Naive thymus-derived CD8-positive, alpha-beta T cell (primary cell): ENCODE measurements at regions not wholly inside any gene's neighbourhood (a gene's known extent, or its start where the extent isn't known, plus 50 kb on each side); places are given as distances from the start of the nearest gene placed in this dataset.

Source experiments
- ATAC-seq, 2 donors: fragments of 150-1000 bp; cut with Tn5 transposase in 1 of 2; sonication (Bioruptor Pico), chemical (Tn5 transposase) in 1 of 2; 1 replicate in 1 of 2; 2 replicates in 1 of 2; pipeline ENCODE4 v1.10.0; 2021; ENCODE audit warnings: mild to moderate bottlenecking in 2 of 2, moderate library complexity in 2 of 2
- POLR2A ChIA-PET: fragments of 350-600 bp; sonication (Branson Sonifier 250); formaldehyde crosslinking; loops from one replicate; lab custom pipeline; 2021; ENCODE audit warnings: antibody characterized with exemption; lab: Charles Lee
- DNase-seq, 10 donors: peaks; one replicate each; pipeline versions ENCODE4 v3.0.0 to v3.0.0-alpha.2; 2020 to 2022
- H3K27ac Mint-ChIP-seq, 10 donors: one replicate each; pipeline ENCODE4 v1.8.0; 2020 to 2022; ENCODE audit warnings: mild to moderate bottlenecking in 10 of 10, mixed read lengths in 10 of 10, moderate library complexity in 4 of 10, inconsistent platforms in 1 of 10
- H3K27me3 Mint-ChIP-seq, 5 donors: one replicate each; pipeline ENCODE4 v1.8.0; 2021 to 2022; ENCODE audit warnings: mixed read lengths in 5 of 5
- H3K36me3 Mint-ChIP-seq, 3 donors: one replicate each; pipeline ENCODE4 v1.8.0; 2020 to 2022; ENCODE audit warnings: mixed read lengths in 3 of 3, mild to moderate bottlenecking in 2 of 3, inconsistent platforms in 1 of 3
- H3K4me1 Mint-ChIP-seq, 4 donors: one replicate each; pipeline ENCODE4 v1.8.0; 2021 to 2022; ENCODE audit warnings: mixed read lengths in 4 of 4
- H3K4me3 Mint-ChIP-seq, 10 donors: one replicate each; pipeline ENCODE4 v1.8.0; 2020 to 2022; ENCODE audit warnings: mild to moderate bottlenecking in 10 of 10, mixed read lengths in 10 of 10, moderate library complexity in 6 of 10, inconsistent platforms in 1 of 10
- H3K9me3 Mint-ChIP-seq, 9 donors: one replicate each; pipeline ENCODE4 v1.8.0; 2020 to 2022; ENCODE audit warnings: mixed read lengths in 9 of 9, mild to moderate bottlenecking in 3 of 9, inconsistent platforms in 1 of 9, moderate library complexity in 1 of 9

DNA sequence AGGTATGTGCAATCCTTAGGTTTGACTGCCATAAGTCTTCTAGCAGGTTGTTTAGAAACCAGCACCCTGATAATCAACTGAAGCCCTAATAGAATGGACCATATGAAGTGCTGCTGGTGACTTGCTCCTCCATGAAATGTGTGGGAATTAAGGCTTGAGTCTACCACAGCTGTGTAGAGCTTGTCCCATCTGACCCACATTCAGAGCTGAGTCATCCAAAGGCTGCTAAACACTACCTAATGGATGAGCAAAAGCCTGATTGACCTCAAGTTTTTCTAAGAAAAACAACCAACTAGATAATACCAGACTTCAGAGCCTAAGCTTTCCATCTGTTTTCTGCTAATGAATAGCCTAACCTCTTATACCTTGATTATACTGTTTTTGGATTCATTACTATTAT lies 120.3 kb upstream of the MOCS1 start:
- POLR2A ChIA-PET, result no interaction called here
- H3K9me3 Mint-ChIP-seq, result peaks cover 0 to 17% (median 6%) of the 10 kb centered on the region in 9 donors
- H3K4me3 Mint-ChIP-seq, result no peak overlapping the region
- H3K4me1 Mint-ChIP-seq, result no peaks in the 10 kb centered on the region
- ATAC-seq (no peak), DNase-seq (no peak)
- H3K27me3 Mint-ChIP-seq, result peaks cover 3 to 33% (median 10%) of the 10 kb centered on the region in 5 donors
- H3K27ac Mint-ChIP-seq, result no peak overlapping the region
- H3K36me3 Mint-ChIP-seq, result peaks cover 0 to 14% (median 0%) of the 10 kb centered on the region in 3 donors

DNA sequence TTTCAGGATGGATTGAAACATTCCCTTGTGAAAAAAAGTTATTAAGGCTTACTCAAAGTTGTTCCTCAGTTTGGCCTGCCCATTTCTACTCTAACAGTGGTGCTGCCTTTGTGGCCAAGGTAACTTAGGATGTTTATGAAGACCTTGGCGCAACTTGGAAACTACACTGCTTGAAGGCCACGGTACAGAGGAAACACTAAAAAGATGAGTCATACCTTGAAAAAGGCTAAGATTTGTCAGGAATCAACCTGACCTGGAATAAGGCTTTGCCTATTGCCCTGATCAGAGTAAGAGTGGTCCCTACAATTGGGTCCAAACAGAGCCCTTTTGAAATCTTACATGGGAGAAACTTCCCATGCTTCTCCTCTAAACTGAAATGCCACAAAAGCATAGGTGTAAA lies 119.9 kb upstream of the MOCS1 start:
- Mint-ChIP-seq H3K27me3 (peaks cover 3 to 36% (median 10%) of the 10 kb centered on the region in 5 donors), H3K4me3 (no peak overlapping the region), H3K9me3 (peaks cover 0 to 17% (median 7%) of the 10 kb centered on the region in 9 donors), H3K4me1 (no peaks in the 10 kb centered on the region), H3K27ac (no peak overlapping the region), H3K36me3 (peaks cover 0 to 14% (median 0%) of the 10 kb centered on the region in 3 donors)
- ATAC-seq, result no peak
- POLR2A ChIA-PET, result no interaction called here
- no peak for DNase-seq

GRCh38 chr6:40049128-40049527 lies 114.9 kb upstream of the MOCS1 start:
- no peak overlapping the region for H3K4me3 Mint-ChIP-seq
- POLR2A ChIA-PET, result no interaction called here
- H3K27me3 Mint-ChIP-seq, result peaks cover 4 to 12% (median 10%) of the 10 kb centered on the region in 5 donors
- peaks cover 0 to 14% (median 0%) of the 10 kb centered on the region in 3 donors for H3K36me3 Mint-ChIP-seq
- no peak for DNase-seq
- no peaks in the 10 kb centered on the region for H3K4me1 Mint-ChIP-seq
- no peak for ATAC-seq
- H3K27ac Mint-ChIP-seq, result no peak overlapping the region
- peaks cover 0 to 17% (median 7%) of the 10 kb centered on the region in 9 donors for H3K9me3 Mint-ChIP-seq

DNA sequence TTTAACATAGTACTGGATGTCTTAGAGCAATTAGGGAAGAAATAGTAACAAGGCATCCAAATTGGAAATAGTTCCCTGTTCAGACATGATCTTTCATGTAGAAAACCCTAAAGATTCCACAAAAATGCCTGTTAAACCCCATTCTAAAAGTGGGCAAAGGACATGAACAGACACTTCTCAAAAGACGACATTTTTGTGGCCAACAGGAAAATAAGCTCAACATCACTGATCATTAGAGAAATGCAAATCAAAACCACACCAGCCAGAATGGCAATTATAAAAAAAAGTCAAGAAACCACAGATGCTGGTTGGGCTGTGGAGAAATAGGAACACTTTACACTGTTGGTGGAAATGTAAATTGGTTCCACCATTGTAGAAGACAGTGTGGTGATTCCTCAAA lies 109.9 kb upstream of the MOCS1 start:
- peaks cover 2 to 20% (median 11%) of the 10 kb centered on the region in 5 donors for H3K27me3 Mint-ChIP-seq
- peaks cover 0 to 31% (median 6%) of the 10 kb centered on the region in 9 donors for H3K9me3 Mint-ChIP-seq
- H3K36me3 Mint-ChIP-seq, result peaks cover 0 to 7% (median 0%) of the 10 kb centered on the region in 3 donors
- ATAC-seq (no peak), DNase-seq (no peak)
- POLR2A ChIA-PET, result no interaction called here
- H3K4me1 Mint-ChIP-seq, result no peaks in the 10 kb centered on the region
- no peak overlapping the region for H3K4me3 Mint-ChIP-seq
- no peak overlapping the region for H3K27ac Mint-ChIP-seq

GRCh38 chr6:40042232-40042631 lies 108.0 kb upstream of the MOCS1 start:
- no peak for DNase-seq
- no peaks in the 10 kb centered on the region for H3K4me1 Mint-ChIP-seq
- no peak for ATAC-seq
- H3K4me3 Mint-ChIP-seq, result no peak overlapping the region
- peaks cover 5 to 24% (median 15%) of the 10 kb centered on the region in 5 donors for H3K27me3 Mint-ChIP-seq
- H3K27ac Mint-ChIP-seq, result peak overlapping the region in 1 of 10 donors; percentile 1
- peaks cover 0 to 31% (median 6%) of the 10 kb centered on the region in 9 donors for H3K9me3 Mint-ChIP-seq
- peaks cover 0 to 7% (median 0%) of the 10 kb centered on the region in 3 donors for H3K36me3 Mint-ChIP-seq
- POLR2A ChIA-PET, result no interaction called here

- POLR2A ChIA-PET, result no interaction called here
- H3K27me3 Mint-ChIP-seq, result peaks cover 5 to 44% (median 21%) of the 10 kb centered on the region in 5 donors
These were observed 104.8 kb upstream of the MOCS1 start for GRCh38 chr6:40039042-40039441.

DNA sequence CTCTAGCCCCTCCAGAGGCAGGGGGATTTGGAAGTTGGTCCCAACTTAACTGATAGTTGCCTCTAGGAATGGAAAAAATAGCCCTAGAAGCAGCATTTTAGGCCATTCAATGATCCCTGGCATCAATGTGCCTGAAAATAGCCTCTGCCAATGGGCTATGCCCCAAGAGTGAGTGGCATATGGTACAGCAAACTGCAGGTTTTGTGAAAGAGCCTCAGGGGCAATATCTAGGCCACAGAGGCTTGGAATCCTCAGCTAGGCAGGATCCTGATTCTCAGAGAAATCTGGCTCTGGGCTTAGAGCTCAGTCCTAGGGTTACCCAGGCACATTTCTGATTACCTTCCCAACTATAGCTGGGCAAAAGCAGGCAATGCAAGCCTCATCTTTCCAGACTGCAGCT lies 104.4 kb upstream of the MOCS1 start:
- Mint-ChIP-seq H3K9me3 (peaks cover 0 to 19% (median 3%) of the 10 kb centered on the region in 9 donors), H3K36me3 (peaks cover 0 to 7% (median 0%) of the 10 kb centered on the region in 3 donors), H3K27ac (no peak overlapping the region), H3K27me3 (peaks cover 5 to 44% (median 21%) of the 10 kb centered on the region in 5 donors), H3K4me3 (no peak overlapping the region), H3K4me1 (no peaks in the 10 kb centered on the region)
- POLR2A ChIA-PET, result no interaction called here
- no peak for DNase-seq
- ATAC-seq, result no peak

More at GRCh38 chr6:40039042-40039441, 104.8 kb upstream of the MOCS1 start:
- DNase-seq (no peak), ATAC-seq (no peak)
- no peaks in the 10 kb centered on the region for H3K4me1 Mint-ChIP-seq
- peaks cover 0 to 23% (median 4%) of the 10 kb centered on the region in 9 donors for H3K9me3 Mint-ChIP-seq
- H3K36me3 Mint-ChIP-seq, result peaks cover 0 to 7% (median 0%) of the 10 kb centered on the region in 3 donors
- H3K4me3 Mint-ChIP-seq, result no peak overlapping the region
- no peak overlapping the region for H3K27ac Mint-ChIP-seq

DNA sequence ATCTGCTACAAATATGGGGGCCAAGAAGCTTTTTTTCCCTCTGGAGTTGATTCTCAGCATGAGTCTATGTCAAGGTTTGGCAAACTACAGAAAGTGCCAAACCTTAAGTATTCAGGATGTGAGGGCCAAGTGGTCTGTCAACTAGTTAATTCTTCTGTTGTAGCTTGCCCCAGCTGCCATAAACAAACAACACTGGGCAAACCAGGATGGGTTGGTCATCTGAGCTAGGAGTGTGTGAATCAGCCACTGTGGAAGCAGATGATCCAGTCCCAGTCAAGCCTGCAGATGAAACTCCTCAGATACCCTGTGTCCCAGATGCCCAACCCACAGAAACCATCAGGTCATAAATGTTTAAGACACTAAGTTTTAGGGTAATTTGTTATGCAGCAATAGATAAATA lies 103.0 kb upstream of the MOCS1 start:
- Mint-ChIP-seq H3K4me3 (no peak overlapping the region), H3K27ac (no peak overlapping the region), H3K4me1 (no peaks in the 10 kb centered on the region), H3K27me3 (peaks cover 0 to 42% (median 21%) of the 10 kb centered on the region in 5 donors), H3K9me3 (peaks cover 0 to 13% (median 2%) of the 10 kb centered on the region in 9 donors), H3K36me3 (peaks cover 0 to 7% (median 0%) of the 10 kb centered on the region in 3 donors)
- ATAC-seq (no peak), DNase-seq (no peak)
- POLR2A ChIA-PET, result no interaction called here

DNA sequence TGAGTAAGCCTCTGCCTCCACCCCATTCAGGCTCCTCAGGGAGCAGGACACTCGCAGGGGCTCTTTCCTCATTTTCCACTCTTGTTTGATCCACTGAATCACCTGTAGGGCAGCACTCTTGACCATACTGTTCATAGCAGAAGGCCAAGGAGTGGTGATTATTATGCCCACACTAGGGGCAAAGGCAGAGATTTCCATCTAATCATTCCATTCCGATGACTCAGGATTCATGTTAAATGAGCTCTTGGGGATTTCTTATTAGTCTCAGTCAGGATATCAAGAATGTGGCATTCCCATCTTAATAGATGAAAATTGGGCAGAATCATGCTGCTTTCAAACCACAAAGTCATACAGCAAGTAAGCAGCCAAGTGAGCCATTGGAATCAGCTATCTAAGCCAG lies 101.9 kb upstream of the MOCS1 start:
- no peaks in the 10 kb centered on the region for H3K4me1 Mint-ChIP-seq
- DNase-seq, result no peak
- peaks cover 0 to 38% (median 13%) of the 10 kb centered on the region in 5 donors for H3K27me3 Mint-ChIP-seq
- H3K27ac Mint-ChIP-seq, result no peak overlapping the region
- H3K4me3 Mint-ChIP-seq, result no peak overlapping the region
- POLR2A ChIA-PET, result no interaction called here
- ATAC-seq, result no peak
- H3K9me3 Mint-ChIP-seq, result peaks cover 0 to 2% (median 0%) of the 10 kb centered on the region in 9 donors
- no peaks in the 10 kb centered on the region for H3K36me3 Mint-ChIP-seq

DNA sequence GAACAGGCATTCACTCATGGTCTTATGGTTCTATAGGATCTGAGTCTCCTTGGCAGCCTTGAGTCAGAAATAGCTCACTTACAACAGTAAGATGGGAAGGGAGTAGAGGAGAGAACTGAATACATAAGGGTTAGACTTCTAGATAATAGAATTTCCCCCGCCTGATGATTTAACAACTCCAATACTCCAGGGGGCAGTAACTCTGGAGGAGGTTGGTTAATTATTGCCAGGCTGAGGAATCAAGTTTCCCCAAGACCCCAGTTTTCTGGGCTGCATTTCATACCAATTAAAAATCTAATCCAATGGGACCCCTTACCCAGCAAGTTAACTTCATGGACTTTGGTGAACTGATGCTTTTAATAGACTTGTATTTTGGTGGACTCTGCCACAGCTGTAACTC lies 94.2 kb upstream of the MOCS1 start:
- Mint-ChIP-seq H3K27ac (no peak overlapping the region), H3K4me1 (no peaks in the 10 kb centered on the region), H3K36me3 (no peaks in the 10 kb centered on the region), H3K9me3 (no peaks in the 10 kb centered on the region), H3K27me3 (peaks cover 2 to 40% (median 7%) of the 10 kb centered on the region in 5 donors), H3K4me3 (no peak overlapping the region)
- POLR2A ChIA-PET, result no interaction called here
- ATAC-seq (no peak), DNase-seq (no peak)

DNA sequence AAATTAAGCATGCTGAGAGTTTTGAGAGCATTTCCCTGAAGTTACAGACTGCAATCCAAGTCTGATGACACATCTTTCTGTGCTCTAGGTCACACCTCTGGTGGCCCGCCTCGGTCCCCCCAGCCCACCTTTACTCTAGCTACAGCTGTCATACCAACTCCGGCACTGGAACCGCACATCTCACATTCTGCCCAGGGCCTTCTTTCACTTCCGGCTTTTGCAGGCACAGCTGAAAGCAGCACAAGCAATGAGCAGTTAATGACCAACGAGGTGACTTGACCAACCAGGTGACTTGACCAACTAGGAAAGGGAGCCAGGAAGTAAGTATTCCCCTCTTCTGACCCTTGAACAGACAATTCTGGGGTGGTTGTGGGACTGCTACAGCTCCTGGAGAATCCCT lies 88.6 kb upstream of the MOCS1 start:
- ATAC-seq, result no peak
- Mint-ChIP-seq H3K4me3 (no peak overlapping the region), H3K27me3 (peaks cover 2 to 66% (median 10%) of the 10 kb centered on the region in 5 donors), H3K36me3 (peaks cover 0 to 14% (median 4%) of the 10 kb centered on the region in 3 donors), H3K27ac (no peak overlapping the region), H3K4me1 (no peaks in the 10 kb centered on the region), H3K9me3 (peaks cover 5 to 28% (median 14%) of the 10 kb centered on the region in 9 donors)
- DNase-seq, result no peak
- POLR2A ChIA-PET, result no interaction called here

DNA sequence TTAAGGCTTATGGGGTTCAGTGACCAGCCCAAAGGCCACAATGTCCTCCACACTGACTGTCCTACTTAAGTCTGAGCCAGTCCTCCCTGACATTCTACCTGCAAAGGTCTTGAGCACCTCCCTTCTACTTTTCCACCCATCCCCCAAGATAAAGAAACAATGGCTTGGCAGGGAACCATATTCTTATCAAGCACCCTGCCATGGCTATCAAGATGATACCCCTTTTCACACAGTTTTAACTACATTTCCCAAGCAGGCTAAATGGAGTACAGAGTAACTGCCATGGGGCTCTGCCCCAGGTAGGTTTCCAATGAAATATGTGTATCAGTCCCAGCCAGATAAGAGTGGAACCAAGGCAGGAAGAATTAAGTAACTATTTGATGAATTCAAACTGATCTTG lies 85.9 kb upstream of the MOCS1 start:
- H3K4me3 Mint-ChIP-seq, result no peak overlapping the region
- no peak overlapping the region for H3K27ac Mint-ChIP-seq
- no peak for DNase-seq
- ATAC-seq, result no peak
- no peaks in the 10 kb centered on the region for H3K4me1 Mint-ChIP-seq
- peaks cover 4 to 68% (median 12%) of the 10 kb centered on the region in 5 donors for H3K27me3 Mint-ChIP-seq
- POLR2A ChIA-PET, result no interaction called here
- H3K36me3 Mint-ChIP-seq, result peaks cover 0 to 30% (median 4%) of the 10 kb centered on the region in 3 donors
- H3K9me3 Mint-ChIP-seq, result peaks cover 9 to 41% (median 20%) of the 10 kb centered on the region in 9 donors

DNA sequence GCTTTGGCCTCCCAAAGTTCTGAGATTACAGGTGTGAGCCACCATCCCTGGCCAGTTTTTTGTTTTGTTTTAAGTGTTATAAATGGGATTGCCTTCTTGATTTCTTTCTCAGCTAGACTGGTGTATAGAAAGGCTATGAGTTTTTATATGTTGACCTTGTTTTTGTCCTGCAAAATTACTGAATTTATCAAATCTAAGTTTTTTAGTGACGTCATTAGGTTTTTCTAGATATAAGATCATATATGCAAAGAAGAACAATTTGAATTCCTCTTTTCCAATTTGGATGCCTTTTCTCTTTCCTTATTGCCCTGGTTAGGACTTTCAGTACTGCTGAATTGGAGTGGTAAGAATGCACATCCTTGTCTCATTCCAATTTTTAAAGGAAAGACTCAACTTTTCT lies 81.3 kb upstream of the MOCS1 start:
- Mint-ChIP-seq H3K27me3 (peaks cover 10 to 59% (median 16%) of the 10 kb centered on the region in 5 donors), H3K4me3 (no peak overlapping the region), H3K9me3 (peaks cover 9 to 41% (median 20%) of the 10 kb centered on the region in 9 donors), H3K36me3 (peaks cover 0 to 30% (median 4%) of the 10 kb centered on the region in 3 donors), H3K4me1 (no peaks in the 10 kb centered on the region), H3K27ac (no peak overlapping the region)
- no peak for DNase-seq
- POLR2A ChIA-PET, result no interaction called here
- ATAC-seq, result no peak

DNA sequence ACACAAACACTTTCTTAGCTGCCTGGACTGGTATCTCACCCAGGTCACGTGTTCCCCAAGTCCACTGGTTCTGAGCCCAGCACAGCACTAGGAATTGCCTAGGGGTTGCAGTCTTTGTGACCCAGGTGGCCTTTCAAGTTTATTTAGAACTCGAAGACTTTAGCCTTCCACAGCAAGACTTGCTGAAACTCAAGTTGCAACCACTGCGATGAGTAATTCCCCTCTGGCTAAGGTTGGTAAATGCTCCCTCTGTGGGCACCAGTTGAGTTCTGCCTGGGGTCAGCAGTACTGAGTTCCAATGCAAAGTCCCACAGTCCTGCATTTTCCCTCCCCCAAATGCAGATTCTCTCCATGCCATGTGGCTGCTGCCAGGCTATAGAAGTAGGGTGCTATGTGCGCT lies 77.6 kb upstream of the MOCS1 start:
- DNase-seq (no peak), ATAC-seq (no peak)
- Mint-ChIP-seq H3K9me3 (peaks cover 0 to 15% (median 5%) of the 10 kb centered on the region in 9 donors), H3K27me3 (peaks cover 7 to 37% (median 11%) of the 10 kb centered on the region in 5 donors), H3K4me3 (no peak overlapping the region), H3K36me3 (peaks cover 0 to 8% (median 0%) of the 10 kb centered on the region in 3 donors), H3K27ac (no peak overlapping the region), H3K4me1 (no peaks in the 10 kb centered on the region)
- POLR2A ChIA-PET, result no interaction called here
